ENCODE measurements at regions not wholly inside any gene's neighbourhood (a gene's known extent, or its start where the extent isn't known, plus 50 kb on each side); places are given as distances from the start of the nearest gene placed in this dataset.

- no peak for DNase-seq
Measured at GRCh38 chr2:225131898-225132297, 89.6 kb upstream of the DOCK10 start.

GRCh38 chr2:225130093-225130492, 87.8 kb upstream of the DOCK10 start:
- no peak for DNase-seq

- no peak for DNase-seq
Measured at GRCh38 chr2:225124311-225125017, 82.2 kb upstream of the DOCK10 start.

GRCh38 chr2:225122583-225123486, 80.6 kb upstream of the DOCK10 start:
- peak; percentile 23 to 25 for DNase-seq

GRCh38 chr2:225122007-225122406, 79.7 kb upstream of the DOCK10 start:
- DNase-seq = no peak

GRCh38 chr2:225120186-225120585, 77.9 kb upstream of the DOCK10 start:
- no peak for DNase-seq

GRCh38 chr2:225117051-225117716, 74.9 kb upstream of the DOCK10 start:
- no peak for DNase-seq

GRCh38 chr2:225114786-225115323, 72.6 kb upstream of the DOCK10 start:
- DNase-seq = no peak

GRCh38 chr2:225113371-225114015, 71.2 kb upstream of the DOCK10 start:
- no peak for DNase-seq

GRCh38 chr2:225112362-225113126, 70.3 kb upstream of the DOCK10 start:
- DNase-seq = no peak

- DNase-seq = no peak
Measured at GRCh38 chr2:225108805-225109204, 66.5 kb upstream of the DOCK10 start.

GRCh38 chr2:225104971-225105370, 62.7 kb upstream of the DOCK10 start:
- DNase-seq = no peak

GRCh38 chr2:225104321-225104720, 62.1 kb upstream of the DOCK10 start:
- DNase-seq = no peak

GRCh38 chr2:225103737-225104141, 61.5 kb upstream of the DOCK10 start:
- DNase-seq = no peak

- no peak for DNase-seq
Measured at GRCh38 chr2:225100856-225101294, 58.6 kb upstream of the DOCK10 start.

- DNase-seq = no peak
Measured at GRCh38 chr2:225100269-225100668, 58.0 kb upstream of the DOCK10 start.

GRCh38 chr2:225097035-225097434, 54.8 kb upstream of the DOCK10 start:
- no peak for DNase-seq

All from Kasumi-1 (cell line).